OCI-LY1 (cell line): ENCODE measurements at regions not wholly inside any gene's neighbourhood (a gene's known extent, or its start where the extent isn't known, plus 50 kb on each side); places are given as distances from the start of the nearest gene placed in this dataset.

ENCODE experiments used
- H2AFZ ChIP-seq: fragments of 200-600 bp; sonication (generic), shearing (Covaris generic); 2 replicates; pipeline ENCODE4 v1.6.0; 2014; ENCODE audit warnings: antibody characterized with exemption, mild to moderate bottlenecking, low read length
- H3F3A ChIP-seq: fragments of 200-600 bp; sonication (generic), shearing (Covaris generic); 2 replicates; pipeline ENCODE4 v1.6.0; 2014; ENCODE audit warnings: mild to moderate bottlenecking, antibody characterized with exemption, low read length, moderate library complexity; ENCODE audit not compliant: insufficient read depth
- H3K27ac ChIP-seq: fragments of 200-600 bp; sonication (generic); 2 replicates; pipeline ENCODE4 v1.5.1; 2014; ENCODE audit warnings: low read length, mixed run types, mild to moderate bottlenecking, low read depth; ENCODE audit not compliant: poor library complexity, severe bottlenecking
- H3K27me3 ChIP-seq: fragments of 200-600 bp; sonication (generic); 2 replicates; pipeline ENCODE4 v1.6.0; 2014; ENCODE audit warnings: antibody characterized with exemption, mild to moderate bottlenecking, low read length, moderate library complexity; ENCODE audit not compliant: insufficient read depth
- H3K36me3 ChIP-seq: fragments of 200-600 bp; sonication (generic); 2 replicates; pipeline ENCODE4 v1.6.1; 2014; ENCODE audit warnings: mild to moderate bottlenecking, antibody characterized with exemption, low read length, moderate library complexity, mixed read lengths; ENCODE audit not compliant: insufficient read depth
- H3K4me1 ChIP-seq: fragments of 200-600 bp; sonication (generic); 2 replicates; pipeline ENCODE4 v1.5.1; 2014; ENCODE audit warnings: mild to moderate bottlenecking, low read length, moderate library complexity; ENCODE audit not compliant: insufficient read depth, severe bottlenecking
- H3K4me2 ChIP-seq: fragments of 200-600 bp; sonication (generic), shearing (Covaris generic); 2 replicates; pipeline ENCODE4 v1.6.1; 2014; ENCODE audit warnings: low read length
- H3K4me3 ChIP-seq: fragments of 200-600 bp; sonication (generic); 2 replicates; pipeline ENCODE4 v1.5.1; 2014; ENCODE audit warnings: low read length, low read depth, mild to moderate bottlenecking, mixed read lengths; ENCODE audit not compliant: poor library complexity, severe bottlenecking
- H3K79me2 ChIP-seq: fragments of 200-600 bp; shearing (Covaris generic); 2 replicates; pipeline ENCODE4 v1.6.1; 2016; ENCODE audit warnings: mixed run types, low read length, mixed read lengths; ENCODE audit not compliant: insufficient read depth
- H3K9ac ChIP-seq: fragments of 200-600 bp; sonication (generic), shearing (Covaris generic); 2 replicates; pipeline ENCODE4 v1.6.1; 2014; ENCODE audit warnings: mild to moderate bottlenecking, low read length, mixed read lengths
- H3K9me2 ChIP-seq: fragments of 200-600 bp; sonication (generic), shearing (Covaris generic); 2 replicates; pipeline ENCODE4 v1.6.1; 2014; ENCODE audit warnings: low read depth, mild to moderate bottlenecking, low read length, mixed read lengths
- H3K9me3 ChIP-seq: fragments of 200-600 bp; shearing (Covaris generic); 2 replicates; pipeline ENCODE4 v1.6.1; 2014; ENCODE audit warnings: low read length, mixed read lengths
- H4K20me1 ChIP-seq: fragments of 200-600 bp; sonication (generic), shearing (Covaris generic); 2 replicates; pipeline ENCODE4 v1.6.0; 2016; ENCODE audit warnings: mild to moderate bottlenecking, low read length; ENCODE audit not compliant: insufficient read depth
- EZH2 ChIP-seq: fragments of 200-600 bp; sonication (generic), shearing (Covaris generic); IDR thresholded peaks from 2 replicates; pipeline ENCODE4 v1.8.0; 2017; ENCODE audit warnings: borderline replicate concordance, mixed run types, mild to moderate bottlenecking, antibody characterized with exemption, low read length, moderate library complexity, mixed read lengths
- TF ChIP-seq, protein P1 (sequence below): fragments of 200-600 bp; sonication (generic), shearing (Covaris generic); IDR thresholded peaks from 2 replicates; pipeline ENCODE4 v1.5.1; 2017; ENCODE audit warnings: mild to moderate bottlenecking, antibody characterized with exemption, low read length, moderate library complexity, mixed read lengths

DNA sequence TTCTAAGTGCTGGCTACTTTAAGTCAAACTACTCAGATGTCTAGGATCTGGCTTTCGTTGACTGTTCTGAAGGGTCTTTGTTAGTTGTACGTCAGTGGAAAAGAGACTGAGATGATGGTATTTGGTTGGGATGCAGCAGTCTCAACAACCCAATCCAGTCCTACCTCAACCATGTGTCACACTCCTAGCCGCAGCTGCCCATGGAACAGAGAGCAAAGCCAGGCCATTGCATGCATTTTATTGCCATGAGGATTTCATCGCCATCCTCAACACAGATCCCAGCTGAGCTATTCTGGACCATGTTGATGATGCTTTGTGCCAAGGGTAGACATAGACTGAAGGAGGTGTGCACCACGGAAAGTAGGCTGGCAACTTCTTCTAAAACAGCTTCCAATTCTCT, 97.3 kb upstream of the STK39 start:
- Histone ChIP-seq H4K20me1 (no peaks in the 10 kb centered on the region), H3K27me3 (no peaks in the 10 kb centered on the region), H3K4me2 (no peak overlapping the region), H3K4me3 (no peak overlapping the region), H3K9me2 (no peaks in the 10 kb centered on the region), H2AFZ (no peak overlapping the region), H3K36me3 (no peaks in the 10 kb centered on the region), H3K27ac (no peak overlapping the region), H3F3A (no peaks in the 10 kb centered on the region), H3K79me2 (no peaks in the 10 kb centered on the region), H3K9me3 (no peaks in the 10 kb centered on the region), H3K9ac (no peak overlapping the region), H3K4me1 (peaks cover 9% of the 10 kb centered on the region)
- TF ChIP-seq EZH2, result no peak
- TF ChIP-seq, protein P1, sequence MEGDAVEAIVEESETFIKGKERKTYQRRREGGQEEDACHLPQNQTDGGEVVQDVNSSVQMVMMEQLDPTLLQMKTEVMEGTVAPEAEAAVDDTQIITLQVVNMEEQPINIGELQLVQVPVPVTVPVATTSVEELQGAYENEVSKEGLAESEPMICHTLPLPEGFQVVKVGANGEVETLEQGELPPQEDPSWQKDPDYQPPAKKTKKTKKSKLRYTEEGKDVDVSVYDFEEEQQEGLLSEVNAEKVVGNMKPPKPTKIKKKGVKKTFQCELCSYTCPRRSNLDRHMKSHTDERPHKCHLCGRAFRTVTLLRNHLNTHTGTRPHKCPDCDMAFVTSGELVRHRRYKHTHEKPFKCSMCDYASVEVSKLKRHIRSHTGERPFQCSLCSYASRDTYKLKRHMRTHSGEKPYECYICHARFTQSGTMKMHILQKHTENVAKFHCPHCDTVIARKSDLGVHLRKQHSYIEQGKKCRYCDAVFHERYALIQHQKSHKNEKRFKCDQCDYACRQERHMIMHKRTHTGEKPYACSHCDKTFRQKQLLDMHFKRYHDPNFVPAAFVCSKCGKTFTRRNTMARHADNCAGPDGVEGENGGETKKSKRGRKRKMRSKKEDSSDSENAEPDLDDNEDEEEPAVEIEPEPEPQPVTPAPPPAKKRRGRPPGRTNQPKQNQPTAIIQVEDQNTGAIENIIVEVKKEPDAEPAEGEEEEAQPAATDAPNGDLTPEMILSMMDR, result no peak

DNA sequence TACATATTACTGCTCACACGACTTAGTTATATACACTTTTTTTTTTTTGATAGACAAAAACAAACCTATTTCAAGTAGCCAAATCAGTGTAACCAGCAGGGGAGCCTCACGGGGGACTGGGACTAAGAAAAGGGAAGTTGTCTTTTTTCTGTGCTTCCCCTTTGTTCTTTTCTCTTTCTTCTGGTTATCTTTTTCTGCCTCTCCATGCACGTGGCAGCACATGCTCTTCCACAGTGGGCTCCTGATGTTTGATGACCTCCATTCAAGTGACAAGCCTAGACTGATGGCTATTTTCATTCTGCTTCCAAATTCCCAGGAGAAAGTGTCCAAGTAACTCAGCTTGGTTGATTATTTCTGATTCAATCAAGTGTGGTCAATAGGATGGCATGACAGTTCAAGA, 98.2 kb upstream of the STK39 start:
- Histone ChIP-seq H3K4me2 (no peak overlapping the region), H3K27ac (no peak overlapping the region), H3F3A (no peaks in the 10 kb centered on the region), H4K20me1 (no peaks in the 10 kb centered on the region), H3K79me2 (no peaks in the 10 kb centered on the region), H3K4me3 (no peak overlapping the region), H3K9me3 (no peaks in the 10 kb centered on the region), H3K9me2 (no peaks in the 10 kb centered on the region), H3K4me1 (peaks cover 9% of the 10 kb centered on the region), H3K36me3 (no peaks in the 10 kb centered on the region), H3K27me3 (no peaks in the 10 kb centered on the region), H3K9ac (no peak overlapping the region), H2AFZ (no peak overlapping the region)
- TF ChIP-seq, protein P1, result no peak; the same call in 1 of the 2 replicates
- TF ChIP-seq EZH2, result no peak

DNA sequence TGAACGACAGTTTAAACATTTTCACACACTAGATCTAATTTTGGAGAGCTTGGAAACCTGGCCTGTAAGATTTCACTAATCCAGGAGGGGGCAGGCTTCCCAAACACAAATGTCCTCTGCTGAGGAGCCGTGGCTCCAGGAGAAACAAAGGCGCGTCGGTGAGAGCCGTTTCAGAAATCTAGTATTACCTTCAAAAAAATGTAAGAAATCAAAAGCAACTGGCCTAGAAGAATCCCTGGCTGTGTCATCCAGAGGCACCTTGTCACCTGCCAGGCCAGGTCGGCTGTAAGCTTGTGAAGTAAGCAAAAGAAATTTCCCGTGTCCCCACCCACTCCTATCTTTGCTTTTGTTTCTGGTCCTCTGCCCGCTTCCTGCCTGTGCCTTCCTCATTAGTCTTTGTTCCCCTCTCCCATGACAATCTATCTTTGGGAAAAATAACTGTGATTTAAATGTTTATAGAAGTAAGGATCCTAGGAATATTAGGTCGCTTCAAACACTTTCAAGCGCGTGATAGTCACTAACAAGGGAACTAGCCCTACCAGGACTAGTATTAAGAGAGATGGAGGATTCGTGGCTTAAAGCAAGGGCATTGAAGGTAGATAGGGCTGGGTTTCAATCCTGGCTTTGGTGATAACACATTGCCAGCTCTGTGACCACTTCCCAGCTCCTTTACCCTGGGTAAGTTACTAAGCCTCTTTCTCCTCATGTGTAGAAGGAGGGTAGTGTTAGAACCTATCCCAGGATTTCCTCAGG, 99.5 kb upstream of the STK39 start:
- H3F3A ChIP-seq, result no peaks in the 10 kb centered on the region
- H3K4me1 ChIP-seq, result peaks cover 9% of the 10 kb centered on the region
- TF ChIP-seq EZH2, result no peak
- TF ChIP-seq, protein P1, result peak; percentile 73
- no peaks in the 10 kb centered on the region for H3K36me3 ChIP-seq
- H3K9me3 ChIP-seq, result no peaks in the 10 kb centered on the region
- H3K9ac ChIP-seq, result no peak overlapping the region
- H3K27ac ChIP-seq, result no peak overlapping the region
- no peaks in the 10 kb centered on the region for H4K20me1 ChIP-seq
- no peaks in the 10 kb centered on the region for H3K79me2 ChIP-seq
- H3K4me2 ChIP-seq, result peak overlapping the region; percentile 27
- H3K4me3 ChIP-seq, result peak overlapping the region; percentile 31
- H2AFZ ChIP-seq, result no peak overlapping the region
- H3K9me2 ChIP-seq, result no peaks in the 10 kb centered on the region
- no peaks in the 10 kb centered on the region for H3K27me3 ChIP-seq
